H1 (cell line): ENCODE measurements at regions not wholly inside any gene's neighbourhood (a gene's known extent, or its start where the extent isn't known, plus 50 kb on each side); places are given as distances from the start of the nearest gene placed in this dataset.

Experiments used
- CHD1 ChIP-seq: IDR thresholded peaks from 2 replicates; pipeline ENCODE4 v1.6.1; 2012; ENCODE audit warnings: low read depth, low read length, improper control_type of control experiment
- CHD2 ChIP-seq: IDR thresholded peaks from 2 replicates; pipeline ENCODE4 v1.6.1; 2012; ENCODE audit warnings: low read length, improper control_type of control experiment
- EGR1 ChIP-seq: IDR thresholded peaks from 2 replicates; pipeline ENCODE4 v1.6.1; 2011; ENCODE audit warnings: low read depth, low read length, borderline replicate concordance
- EP300 ChIP-seq, 2 experiments: IDR thresholded peaks; 1 replicate in 1 of 2; 2 replicates in 1 of 2; pipeline ENCODE4 v1.6.1; 2011 to 2012; ENCODE audit warnings: low read depth in 2 of 2, low read length in 2 of 2, mild to moderate bottlenecking in 2 of 2, borderline replicate concordance in 1 of 2, inconsistent platforms in 1 of 2, moderate library complexity in 1 of 2
- GABPA ChIP-seq: IDR thresholded peaks from 2 replicates; pipeline ENCODE4 v1.6.1; 2011; ENCODE audit warnings: mild to moderate bottlenecking, low read length, moderate library complexity, borderline replicate concordance; ENCODE audit not compliant: insufficient read depth
- KDM1A ChIP-seq: fragments of 200-600, 300-600 bp; sonication (generic); IDR thresholded peaks from 2 replicates; pipeline ENCODE4 v1.7.1; 2016; ENCODE audit warnings: mild to moderate bottlenecking, low read length, borderline replicate concordance
- MAFK ChIP-seq: IDR thresholded peaks from 2 replicates; pipeline ENCODE4 v1.6.1; 2012; ENCODE audit warnings: low read depth, mild to moderate bottlenecking, improper control_type of control experiment, low read length
- RAD21 ChIP-seq, 2 experiments: IDR thresholded peaks in 1 of 2; conservative IDR thresholded peaks in 1 of 2; 2 replicates each; pipeline ENCODE4 v1.6.1; 2011; ENCODE audit warnings: low read depth in 2 of 2, low read length in 2 of 2, improper control_type of control experiment in 1 of 2, inconsistent platforms in 1 of 2, mild to moderate bottlenecking in 1 of 2, moderate library complexity in 1 of 2
- SRF ChIP-seq: IDR thresholded peaks from 2 replicates; pipeline ENCODE4 v1.6.1; 2011; ENCODE audit warnings: mild to moderate bottlenecking, low read depth, low read length, moderate library complexity
- TAF1 ChIP-seq: IDR thresholded peaks from 2 replicates; pipeline ENCODE4 v1.6.1; 2011; ENCODE audit warnings: mild to moderate bottlenecking, low read depth, low read length
- TEAD4 ChIP-seq: IDR thresholded peaks from 2 replicates; pipeline ENCODE4 v1.6.1; 2012; ENCODE audit warnings: low read depth, low read length, inconsistent platforms, mixed read lengths
- TF ChIP-seq, protein P1 (sequence below), 3 experiments: IDR thresholded peaks; 1 replicate in 2 of 3; 2 replicates in 1 of 3; pipeline versions ENCODE4 v1.5.1 to v1.6.1; 2011; ENCODE audit warnings: low read length in 3 of 3, mild to moderate bottlenecking in 3 of 3, inconsistent platforms in 2 of 3, low read depth in 1 of 3, moderate library complexity in 1 of 3; ENCODE audit not compliant: insufficient read depth in 1 of 3; ENCODE audit errors: control extremely low read depth in 1 of 3
- TF ChIP-seq, protein P2 (sequence below): IDR thresholded peaks from 2 replicates; pipeline ENCODE4 v1.6.1; 2011; ENCODE audit warnings: low read depth, mild to moderate bottlenecking, low read length; ENCODE audit not compliant: insufficient read depth

DNA sequence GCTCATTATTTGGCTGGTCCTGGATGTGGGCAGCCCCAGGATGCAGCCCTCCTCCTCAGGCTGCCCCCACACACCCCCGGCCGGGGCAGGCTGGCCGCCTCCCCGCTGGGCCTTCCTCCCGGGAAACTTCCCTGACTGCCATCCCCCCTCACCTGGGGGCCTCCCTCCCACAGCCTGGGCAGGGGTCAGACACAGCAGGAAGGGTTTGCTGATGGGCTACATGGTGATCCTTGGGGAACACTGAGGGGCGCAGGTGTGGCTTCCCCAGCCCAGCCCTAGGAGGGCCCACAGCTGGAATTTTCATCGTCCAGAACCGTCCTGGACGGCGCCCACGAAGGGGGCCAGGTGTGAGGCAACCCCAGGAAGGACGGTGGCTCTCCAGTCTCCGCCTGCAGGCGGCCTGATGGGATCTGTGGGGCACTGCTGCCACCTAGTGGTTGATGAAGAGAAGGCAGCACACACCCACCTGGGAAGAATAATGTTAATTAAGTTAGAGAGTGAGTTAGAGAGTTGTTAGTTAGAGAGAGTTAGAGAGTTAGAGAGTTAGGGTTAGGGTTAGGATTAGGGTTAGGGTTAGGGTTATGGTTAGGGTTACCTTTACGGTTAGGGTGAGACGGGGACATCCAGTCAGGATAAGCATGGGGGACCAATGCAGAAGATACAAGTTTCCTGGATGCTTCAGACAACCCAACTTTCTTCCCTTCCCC is 75.9 kb upstream of the PRR5 start:
- TF ChIP-seq RAD21 (IDR thresholded peaks at IDR 0.05 in 1 of 2, conservative IDR thresholded peaks at IDR 0.05 in 1 of 2; ENCODE audit: low read depth in 2 of 2, low read length in 2 of 2) (peak; percentile 99 to 100), EGR1 (0 out of 2 replicates have a peak, but pooled peaks have one; percentile 39), CHD2 (no peak), EP300 (IDR thresholded peaks at IDR 0.05; ENCODE audit: borderline replicate concordance in 1 of 2, low read depth in 2 of 2, low read length in 2 of 2) (no peak), SRF (no peak), CHD1 (no peak), TEAD4 (no peak), MAFK (no peak), KDM1A (0 out of 2 replicates have a peak, but pooled peaks have one; percentile 34), TAF1 (no peak), GABPA (no peak)
- TF ChIP-seq, protein P1, sequence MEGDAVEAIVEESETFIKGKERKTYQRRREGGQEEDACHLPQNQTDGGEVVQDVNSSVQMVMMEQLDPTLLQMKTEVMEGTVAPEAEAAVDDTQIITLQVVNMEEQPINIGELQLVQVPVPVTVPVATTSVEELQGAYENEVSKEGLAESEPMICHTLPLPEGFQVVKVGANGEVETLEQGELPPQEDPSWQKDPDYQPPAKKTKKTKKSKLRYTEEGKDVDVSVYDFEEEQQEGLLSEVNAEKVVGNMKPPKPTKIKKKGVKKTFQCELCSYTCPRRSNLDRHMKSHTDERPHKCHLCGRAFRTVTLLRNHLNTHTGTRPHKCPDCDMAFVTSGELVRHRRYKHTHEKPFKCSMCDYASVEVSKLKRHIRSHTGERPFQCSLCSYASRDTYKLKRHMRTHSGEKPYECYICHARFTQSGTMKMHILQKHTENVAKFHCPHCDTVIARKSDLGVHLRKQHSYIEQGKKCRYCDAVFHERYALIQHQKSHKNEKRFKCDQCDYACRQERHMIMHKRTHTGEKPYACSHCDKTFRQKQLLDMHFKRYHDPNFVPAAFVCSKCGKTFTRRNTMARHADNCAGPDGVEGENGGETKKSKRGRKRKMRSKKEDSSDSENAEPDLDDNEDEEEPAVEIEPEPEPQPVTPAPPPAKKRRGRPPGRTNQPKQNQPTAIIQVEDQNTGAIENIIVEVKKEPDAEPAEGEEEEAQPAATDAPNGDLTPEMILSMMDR (IDR thresholded peaks at IDR 0.05; ENCODE audit: control extremely low read depth in 1 of 3, insufficient read depth in 1 of 3, low read depth in 1 of 3, low read length in 3 of 3) = peak; percentile 85 to 99 (median 90)
- TF ChIP-seq, protein P2, sequence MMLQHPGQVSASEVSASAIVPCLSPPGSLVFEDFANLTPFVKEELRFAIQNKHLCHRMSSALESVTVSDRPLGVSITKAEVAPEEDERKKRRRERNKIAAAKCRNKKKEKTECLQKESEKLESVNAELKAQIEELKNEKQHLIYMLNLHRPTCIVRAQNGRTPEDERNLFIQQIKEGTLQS = no peak
